KMS-11 (cell line): ENCODE measurements at regions not wholly inside any gene's neighbourhood (a gene's known extent, or its start where the extent isn't known, plus 50 kb on each side); places are given as distances from the start of the nearest gene placed in this dataset.

Experiments used
- H2AFZ ChIP-seq: fragments of 200-600 bp; sonication (generic); 2 replicates; pipeline ENCODE4 v1.6.1; 2016; ENCODE audit warnings: antibody characterized with exemption, mixed run types, low read depth
- H3K27ac ChIP-seq: fragments of 200-600 bp; sonication (generic); 2 replicates; pipeline ENCODE4 v1.6.1; 2016; ENCODE audit warnings: mild to moderate bottlenecking, mixed run types
- H3K27me3 ChIP-seq: fragments of 200-600 bp; sonication (generic); 2 replicates; pipeline ENCODE4 v1.6.1; 2017; ENCODE audit warnings: mild to moderate bottlenecking, low read depth, mixed run types, moderate library complexity; ENCODE audit not compliant: insufficient read depth
- H3K36me3 ChIP-seq: fragments of 200-600 bp; sonication (generic); 2 replicates; pipeline ENCODE4 v1.6.1; 2017; ENCODE audit warnings: mild to moderate bottlenecking, mixed run types; ENCODE audit not compliant: insufficient read depth
- H3K4me1 ChIP-seq: fragments of 200-600 bp; sonication (generic); 2 replicates; pipeline ENCODE4 v1.6.1; 2016; ENCODE audit warnings: mild to moderate bottlenecking, low read depth, mixed run types; ENCODE audit not compliant: poor library complexity, severe bottlenecking
- H3K4me2 ChIP-seq: fragments of 200-600 bp; sonication (generic); 2 replicates; pipeline ENCODE4 v1.7.0; 2016; ENCODE audit warnings: mild to moderate bottlenecking, mixed run types
- H3K4me3 ChIP-seq: fragments of 200-600 bp; sonication (generic); IDR thresholded peaks from 2 replicates; pipeline ENCODE4 v1.6.1; 2017; ENCODE audit warnings: low read depth, low read length, mixed read lengths; ENCODE audit not compliant: insufficient read depth
- H3K79me2 ChIP-seq: fragments of 200-600 bp; sonication (generic); 2 replicates; pipeline ENCODE4 v1.6.1; 2016; ENCODE audit warnings: low read depth, mixed run types; ENCODE audit not compliant: insufficient read depth
- H3K9ac ChIP-seq: fragments of 200-600 bp; sonication (generic); 2 replicates; pipeline ENCODE4 v1.6.1; 2016; ENCODE audit warnings: mild to moderate bottlenecking, mixed run types
- H4K20me1 ChIP-seq: fragments of 200-600 bp; sonication (generic); 2 replicates; pipeline ENCODE4 v1.6.1; 2016; ENCODE audit warnings: mild to moderate bottlenecking, mixed run types; ENCODE audit not compliant: insufficient read depth
- TF ChIP-seq, protein P1 (sequence below): fragments of 200-600 bp; sonication (generic); conservative IDR thresholded peaks from 2 replicates; pipeline ENCODE4 v1.6.1; 2017; ENCODE audit warnings: low read depth, mild to moderate bottlenecking, antibody characterized with exemption, low read length, moderate library complexity, mixed read lengths

DNA sequence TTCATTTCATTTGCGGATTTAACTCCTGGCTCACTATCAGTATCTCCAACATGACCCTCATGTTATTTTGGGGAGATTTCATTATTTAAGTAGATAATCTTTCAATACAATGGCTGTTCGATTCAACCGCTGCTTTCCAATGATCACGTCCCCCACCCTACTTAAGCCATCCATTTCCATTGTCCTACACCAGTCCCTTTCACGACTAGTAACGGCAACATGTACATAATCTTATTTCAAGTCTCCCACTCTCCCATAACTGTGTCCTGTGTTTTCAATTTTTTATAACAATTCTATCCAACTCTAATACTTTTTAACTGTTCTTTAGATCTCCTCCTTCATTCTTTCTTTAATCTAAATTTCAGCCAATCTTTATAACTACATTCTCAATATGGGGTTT, 890.8 kb upstream of the MAP3K7 start:
- TF ChIP-seq, protein P1, sequence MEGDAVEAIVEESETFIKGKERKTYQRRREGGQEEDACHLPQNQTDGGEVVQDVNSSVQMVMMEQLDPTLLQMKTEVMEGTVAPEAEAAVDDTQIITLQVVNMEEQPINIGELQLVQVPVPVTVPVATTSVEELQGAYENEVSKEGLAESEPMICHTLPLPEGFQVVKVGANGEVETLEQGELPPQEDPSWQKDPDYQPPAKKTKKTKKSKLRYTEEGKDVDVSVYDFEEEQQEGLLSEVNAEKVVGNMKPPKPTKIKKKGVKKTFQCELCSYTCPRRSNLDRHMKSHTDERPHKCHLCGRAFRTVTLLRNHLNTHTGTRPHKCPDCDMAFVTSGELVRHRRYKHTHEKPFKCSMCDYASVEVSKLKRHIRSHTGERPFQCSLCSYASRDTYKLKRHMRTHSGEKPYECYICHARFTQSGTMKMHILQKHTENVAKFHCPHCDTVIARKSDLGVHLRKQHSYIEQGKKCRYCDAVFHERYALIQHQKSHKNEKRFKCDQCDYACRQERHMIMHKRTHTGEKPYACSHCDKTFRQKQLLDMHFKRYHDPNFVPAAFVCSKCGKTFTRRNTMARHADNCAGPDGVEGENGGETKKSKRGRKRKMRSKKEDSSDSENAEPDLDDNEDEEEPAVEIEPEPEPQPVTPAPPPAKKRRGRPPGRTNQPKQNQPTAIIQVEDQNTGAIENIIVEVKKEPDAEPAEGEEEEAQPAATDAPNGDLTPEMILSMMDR: no peak

DNA sequence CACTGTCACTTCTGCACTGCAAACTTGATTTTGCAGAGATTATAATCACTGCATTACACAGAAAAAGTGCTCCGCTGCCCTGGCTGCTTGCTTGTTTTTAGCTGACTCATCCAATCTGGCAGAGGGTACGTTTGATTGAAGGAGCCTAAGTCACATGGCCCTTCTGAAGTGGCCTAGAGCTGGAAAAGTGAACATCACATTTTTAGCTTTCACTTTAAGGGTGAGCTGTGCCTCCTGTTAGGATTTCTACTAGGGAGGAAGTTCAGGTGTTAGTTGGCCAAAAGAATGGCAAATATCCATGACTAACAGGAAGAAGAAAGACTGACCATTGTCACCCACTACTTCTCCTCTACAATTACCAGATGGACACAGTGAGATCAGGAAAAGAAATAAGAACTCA, 889.1 kb upstream of the MAP3K7 start:
- TF ChIP-seq, protein P1: no peak
- no peak overlapping the region for H2AFZ ChIP-seq

More for the DNA sequence above, 890.8 kb upstream of the MAP3K7 start:
- H3K4me3 ChIP-seq: no peak overlapping the region
- no peaks in the 10 kb centered on the region for H3K36me3 ChIP-seq
- H3K4me2 ChIP-seq: no peak overlapping the region
- H3K9ac ChIP-seq: no peak overlapping the region
- H3K27ac ChIP-seq: no peak overlapping the region
- H3K27me3 ChIP-seq: no peaks in the 10 kb centered on the region
- no peaks in the 10 kb centered on the region for H3K79me2 ChIP-seq
- H3K4me1 ChIP-seq: no peaks in the 10 kb centered on the region
- no peaks in the 10 kb centered on the region for H4K20me1 ChIP-seq
- no peak overlapping the region for H2AFZ ChIP-seq

DNA sequence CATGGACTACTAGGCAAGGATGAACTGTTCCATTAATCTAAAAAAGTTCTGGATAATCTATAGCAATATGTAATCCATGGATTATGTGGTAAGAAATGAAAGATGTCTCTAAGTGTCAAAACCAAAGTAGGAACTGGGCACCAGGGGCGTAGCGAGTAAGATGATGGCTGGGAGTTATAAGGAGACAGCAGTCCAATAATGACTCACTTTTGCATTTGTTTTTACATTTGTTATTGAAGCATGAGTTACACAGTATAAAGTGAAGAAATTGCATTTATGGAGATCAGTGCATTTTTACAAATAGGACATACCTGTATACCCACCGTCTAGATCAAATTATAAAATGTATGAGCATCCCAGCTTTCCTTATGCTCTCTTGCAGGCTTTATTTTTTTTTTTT, 878.5 kb upstream of the MAP3K7 start:
- no peaks in the 10 kb centered on the region for H3K27me3 ChIP-seq
- H3K4me2 ChIP-seq: no peak overlapping the region
- no peak overlapping the region for H2AFZ ChIP-seq
- H3K79me2 ChIP-seq: no peaks in the 10 kb centered on the region
- TF ChIP-seq, protein P1: no peak
- no peak overlapping the region for H3K27ac ChIP-seq
- no peak overlapping the region for H3K9ac ChIP-seq
- H3K4me3 ChIP-seq: no peak overlapping the region
- no peaks in the 10 kb centered on the region for H4K20me1 ChIP-seq
- H3K4me1 ChIP-seq: no peaks in the 10 kb centered on the region
- no peaks in the 10 kb centered on the region for H3K36me3 ChIP-seq

More for the DNA sequence above, 889.1 kb upstream of the MAP3K7 start:
- H3K4me1 ChIP-seq: no peaks in the 10 kb centered on the region
- H3K4me2 ChIP-seq: no peak overlapping the region
- no peak overlapping the region for H3K27ac ChIP-seq
- no peaks in the 10 kb centered on the region for H3K36me3 ChIP-seq
- no peaks in the 10 kb centered on the region for H4K20me1 ChIP-seq
- H3K27me3 ChIP-seq: no peaks in the 10 kb centered on the region
- no peak overlapping the region for H3K9ac ChIP-seq
- no peaks in the 10 kb centered on the region for H3K79me2 ChIP-seq
- no peak overlapping the region for H3K4me3 ChIP-seq

DNA sequence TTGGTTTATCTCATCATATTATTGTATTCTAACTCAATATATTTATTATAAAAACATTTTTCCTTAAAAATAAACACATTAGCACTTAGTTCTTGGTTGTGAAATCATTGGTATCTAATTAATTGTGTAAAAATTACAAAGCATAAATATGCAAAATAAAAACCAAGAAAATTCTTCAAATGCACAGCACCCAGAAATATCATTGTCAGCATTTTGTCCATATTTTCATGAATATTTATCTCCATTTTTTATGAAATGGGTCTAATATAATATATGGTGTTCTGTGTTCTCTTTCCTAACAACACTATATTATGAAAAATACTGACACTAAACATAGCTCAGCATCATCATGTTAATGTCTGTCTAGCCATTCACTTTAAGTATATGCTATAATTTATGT, 877.8 kb upstream of the MAP3K7 start:
- H4K20me1 ChIP-seq: no peaks in the 10 kb centered on the region
- no peaks in the 10 kb centered on the region for H3K27me3 ChIP-seq
- no peak overlapping the region for H3K9ac ChIP-seq
- no peak overlapping the region for H3K4me2 ChIP-seq
- TF ChIP-seq, protein P1: no peak
- no peaks in the 10 kb centered on the region for H3K79me2 ChIP-seq
- no peaks in the 10 kb centered on the region for H3K36me3 ChIP-seq
- H3K4me1 ChIP-seq: no peaks in the 10 kb centered on the region
- H3K4me3 ChIP-seq: no peak overlapping the region
- H3K27ac ChIP-seq: no peak overlapping the region
- no peak overlapping the region for H2AFZ ChIP-seq
